Activated CD4-positive, alpha-beta T cell treated with anti-CD3 and anti-CD28 coated beads, Interleukin-2, amount 50 U/mL, for 24 hours (primary cell): ENCODE measurements at regions not wholly inside any gene's neighbourhood (a gene's known extent, or its start where the extent isn't known, plus 50 kb on each side); places are given as distances from the start of the nearest gene placed in this dataset.

Experiments used
- DNase-seq, 2 donors: peaks; one replicate each; pipeline ENCODE4 v3.0.0-alpha.2; 2020; ENCODE audit warnings: low read depth in 1 of 2, low spot score in 1 of 2

DNA sequence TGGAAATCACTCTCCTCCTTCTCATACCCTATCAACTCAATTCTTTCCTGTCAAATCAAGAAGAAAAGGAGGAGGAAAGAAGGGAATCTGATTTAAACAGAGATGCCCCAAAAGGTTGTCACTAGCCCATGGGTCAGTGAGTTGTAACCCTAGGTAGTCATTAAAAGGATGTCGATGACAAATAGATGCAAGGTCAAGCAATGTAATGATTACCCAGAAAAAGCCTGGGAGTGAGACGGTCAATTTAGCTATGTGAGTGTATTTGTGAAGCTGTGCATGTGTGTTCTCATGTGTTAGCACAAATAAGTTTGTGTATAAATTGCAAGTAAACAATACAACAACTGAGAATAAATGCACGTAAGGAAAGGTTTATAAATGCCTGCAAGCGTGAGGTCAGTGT is 190.5 kb upstream of the PMFBP1 start:
- DNase-seq, result no peak

DNA sequence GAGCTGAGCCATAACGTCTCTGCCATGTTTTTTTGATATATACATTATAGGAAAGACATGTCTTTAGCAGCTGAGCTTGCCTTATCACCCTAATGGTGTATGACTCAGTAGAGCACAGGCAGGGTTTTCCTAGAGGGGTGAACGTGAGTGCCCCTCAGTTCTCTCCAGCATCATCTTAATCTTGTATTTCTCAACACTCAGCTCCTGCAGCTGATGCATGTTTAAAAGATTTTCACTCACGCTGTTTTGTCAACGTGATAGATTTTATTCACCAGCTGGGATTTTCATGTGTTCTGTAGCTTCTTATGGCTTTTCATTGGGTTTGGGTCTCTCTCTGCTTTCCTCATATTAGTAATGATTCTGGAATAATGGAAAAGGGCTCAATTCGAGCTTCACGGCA is 186.0 kb upstream of the PMFBP1 start:
- no peak for DNase-seq

DNA sequence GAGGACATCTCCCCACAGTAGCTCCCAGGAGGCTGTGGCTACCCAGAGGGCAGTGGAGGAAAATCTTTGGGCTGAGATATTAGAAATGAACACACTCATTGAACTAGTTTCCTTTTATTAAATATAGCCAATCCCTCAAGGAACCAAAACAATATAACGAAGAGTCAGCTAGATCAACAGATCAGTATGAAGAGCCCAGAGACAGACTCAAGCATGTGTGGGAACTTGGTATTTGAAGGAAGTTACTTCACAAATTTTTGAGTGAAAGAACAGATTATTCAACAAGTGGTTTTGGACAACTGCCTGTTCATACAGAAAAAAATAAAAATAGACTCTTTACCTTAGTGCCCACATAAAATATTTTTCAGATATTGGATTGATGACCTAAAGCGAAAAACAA is 183.6 kb upstream of the PMFBP1 start:
- DNase-seq, result no peak

DNA sequence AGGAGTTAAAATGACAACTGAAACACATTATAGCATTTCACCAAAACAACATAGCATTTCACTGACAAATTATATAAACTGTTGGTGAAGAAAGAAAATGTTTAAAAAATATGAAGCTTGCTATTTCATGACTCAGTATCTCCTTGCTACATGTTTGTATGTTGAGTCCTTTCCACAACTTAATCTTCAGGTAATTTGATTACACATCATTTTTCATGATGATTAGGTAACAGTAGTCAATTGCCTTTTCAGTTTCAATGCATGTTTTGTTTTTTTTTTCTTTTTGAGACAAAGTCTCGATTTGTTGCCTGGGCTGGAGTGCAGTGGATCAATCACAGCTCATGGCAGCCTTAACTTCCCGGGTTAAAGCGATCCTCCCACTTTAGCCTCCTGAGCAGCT is 177.8 kb upstream of the PMFBP1 start:
- DNase-seq, result no peak

DNA sequence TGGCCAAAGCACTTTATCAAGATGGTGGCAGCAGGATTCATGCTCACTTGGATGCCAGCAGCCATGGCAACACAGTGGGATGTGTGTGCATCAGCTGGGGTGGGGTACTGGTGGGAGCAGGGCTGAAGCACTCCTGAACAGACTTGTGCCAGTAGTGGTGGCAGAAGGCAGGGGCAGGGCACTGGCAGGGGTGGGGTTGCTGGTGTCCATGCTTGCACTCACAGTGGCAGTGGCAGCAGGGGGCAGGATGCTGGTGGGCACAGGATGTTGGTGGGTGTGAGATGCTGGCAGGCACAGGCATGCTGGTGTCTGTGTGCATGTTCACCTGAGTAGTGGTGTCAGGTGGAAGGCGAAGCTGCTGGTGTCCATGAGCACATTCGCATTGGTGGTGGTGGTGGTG is 161.0 kb upstream of the PMFBP1 start:
- no peak for DNase-seq

DNA sequence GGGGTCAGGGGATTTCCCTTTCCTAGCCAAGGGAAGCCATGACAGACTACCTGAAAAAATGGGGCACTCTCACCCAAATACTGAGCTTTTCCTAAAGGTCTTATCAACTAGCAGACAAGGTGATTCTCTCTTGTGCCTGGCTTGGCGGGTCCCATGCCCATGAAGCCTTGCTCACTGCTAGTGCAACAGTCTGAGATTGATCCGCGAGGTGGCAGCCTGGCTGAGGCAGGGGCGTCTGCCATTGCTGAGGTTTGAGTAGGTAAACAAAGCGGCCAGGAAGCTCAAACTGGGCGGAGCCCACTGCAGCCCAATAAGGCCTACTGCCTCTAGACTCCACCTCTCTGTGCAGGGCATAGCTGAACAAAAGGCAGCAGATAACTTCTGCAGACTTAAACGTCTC is 152.6 kb upstream of the PMFBP1 start:
- no peak for DNase-seq

DNA sequence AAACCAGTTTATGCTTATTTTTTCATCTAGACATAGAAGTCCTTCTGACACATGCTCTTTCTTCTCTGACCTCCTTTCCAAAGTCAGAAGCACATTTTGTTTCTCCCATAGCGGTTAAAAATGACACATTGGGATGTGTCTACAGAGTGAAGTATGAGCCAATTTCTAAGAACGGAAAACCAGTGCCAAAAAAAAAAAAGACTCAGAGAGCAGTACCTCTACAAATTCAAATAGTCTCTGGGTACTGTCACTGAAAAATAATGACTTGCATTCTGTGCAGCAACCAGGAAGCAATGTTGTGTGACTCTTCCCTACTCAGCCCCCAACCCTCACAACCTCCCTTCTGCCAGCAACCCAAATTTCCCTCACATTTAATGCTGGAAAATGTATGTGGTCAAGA is 145.5 kb upstream of the PMFBP1 start:
- DNase-seq, result no peak

DNA sequence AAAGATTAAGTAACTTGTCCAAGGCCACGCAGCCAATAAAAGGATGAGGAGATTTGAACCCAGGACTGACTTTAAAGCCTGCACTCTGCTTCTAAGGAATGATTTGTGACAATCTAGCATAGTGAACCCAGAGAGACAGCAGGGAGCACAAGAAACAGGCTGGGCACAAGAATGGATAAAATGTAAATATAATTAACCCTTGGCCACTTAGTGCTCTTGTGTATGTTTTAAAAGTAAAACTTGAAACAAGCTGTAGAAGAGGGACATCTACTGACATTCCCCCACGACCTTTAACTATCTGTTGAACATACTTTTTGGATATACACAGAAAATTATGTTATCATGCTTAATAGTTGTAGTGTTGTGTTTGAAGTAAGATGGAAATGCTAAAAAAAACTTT is 141.9 kb upstream of the PMFBP1 start:
- DNase-seq, result no peak

DNA sequence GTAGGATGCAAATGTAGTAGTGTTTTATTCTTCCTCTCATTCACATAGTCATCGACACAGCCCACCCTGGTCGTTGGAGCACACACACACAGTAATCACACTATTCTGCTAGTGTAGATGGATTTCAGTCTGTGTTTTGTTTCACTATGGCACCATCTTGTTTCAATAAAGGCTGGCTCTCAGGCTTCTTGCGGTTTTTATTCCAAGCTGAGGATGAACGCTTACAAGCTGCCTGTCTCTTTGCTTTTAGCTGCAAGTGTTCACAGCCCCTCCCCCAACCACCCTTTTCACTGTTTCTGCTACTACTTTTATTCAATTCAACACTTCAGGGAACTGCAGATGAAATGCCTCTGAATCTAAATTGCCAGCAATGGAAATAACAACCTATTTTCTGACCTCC is 140.9 kb upstream of the PMFBP1 start:
- DNase-seq, result no peak

DNA sequence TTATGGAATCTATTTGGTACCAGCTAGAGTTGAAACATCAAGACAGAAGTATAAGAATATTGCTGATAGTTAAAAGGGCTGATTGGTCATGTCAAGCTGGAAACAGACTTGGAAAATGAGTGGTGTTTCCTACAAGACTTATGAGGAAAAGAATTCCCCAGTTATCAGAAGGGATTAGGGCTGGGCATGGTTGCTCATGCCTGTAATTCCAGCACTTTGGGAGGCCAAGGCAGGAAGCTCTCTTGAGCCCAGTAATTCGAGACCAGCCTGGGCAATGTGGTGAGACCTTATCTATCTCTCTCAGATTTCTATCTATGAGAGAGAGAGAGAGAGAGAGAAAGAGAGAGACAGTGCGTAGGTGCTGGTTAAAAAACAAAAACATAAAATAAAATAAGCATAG is 139.5 kb upstream of the PMFBP1 start:
- no peak for DNase-seq

DNA sequence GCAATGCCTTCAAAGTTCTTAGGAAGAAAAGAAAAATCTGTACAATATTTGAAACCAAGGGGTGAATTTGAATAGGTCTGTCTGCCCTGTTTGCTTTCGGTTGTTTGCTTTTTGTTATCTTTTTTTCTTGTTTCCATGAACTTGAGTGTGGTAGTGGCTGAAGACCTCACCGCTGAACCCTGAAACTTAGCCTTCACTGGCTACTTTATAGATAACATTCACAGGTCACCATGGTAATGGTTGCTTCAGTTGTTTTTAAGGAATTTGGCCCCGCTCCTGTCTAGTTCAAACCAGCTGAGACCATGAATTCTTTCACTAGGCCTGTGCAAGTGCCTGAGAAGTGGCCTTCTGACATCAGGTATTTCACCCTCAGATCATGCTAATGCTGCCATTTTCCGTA is 137.0 kb upstream of the PMFBP1 start:
- no peak for DNase-seq

DNA sequence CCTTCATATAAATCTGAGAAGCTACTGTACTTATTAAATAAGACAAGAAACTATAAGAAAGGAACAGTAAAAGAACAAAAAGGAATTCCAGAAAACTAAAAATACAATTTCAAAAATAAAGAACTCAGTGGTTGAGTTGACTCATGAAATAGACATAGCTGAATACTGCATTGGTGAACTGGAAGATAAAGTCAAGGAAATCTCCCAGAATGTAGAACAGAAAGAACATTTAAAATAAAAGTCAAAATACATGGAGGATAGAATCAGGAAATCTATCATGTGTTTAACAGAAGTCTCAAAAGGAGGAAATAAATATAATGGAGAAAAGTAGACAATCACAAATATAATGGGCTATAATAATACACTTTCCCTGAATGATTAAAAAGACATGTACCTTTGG is 136.4 kb upstream of the PMFBP1 start:
- DNase-seq, result no peak

DNA sequence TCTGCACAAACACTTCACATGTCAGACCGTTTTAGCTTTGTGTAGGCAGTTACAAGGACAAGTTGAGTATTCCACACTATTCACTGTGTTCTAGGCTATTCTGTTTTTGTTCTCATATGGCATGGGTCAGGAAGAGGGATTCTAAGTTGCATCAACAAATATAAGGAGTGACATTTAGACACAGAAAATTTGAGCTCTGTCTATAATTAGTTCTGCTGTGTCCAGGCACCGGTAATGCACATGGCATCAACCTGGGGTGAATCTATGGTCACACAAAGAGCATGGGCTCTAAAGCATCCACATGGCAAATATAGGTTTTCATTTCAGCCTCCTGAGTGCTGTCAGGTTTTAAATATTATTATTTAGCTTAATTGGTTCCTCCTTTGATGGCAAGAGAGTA is 130.4 kb upstream of the PMFBP1 start:
- DNase-seq, result no peak

DNA sequence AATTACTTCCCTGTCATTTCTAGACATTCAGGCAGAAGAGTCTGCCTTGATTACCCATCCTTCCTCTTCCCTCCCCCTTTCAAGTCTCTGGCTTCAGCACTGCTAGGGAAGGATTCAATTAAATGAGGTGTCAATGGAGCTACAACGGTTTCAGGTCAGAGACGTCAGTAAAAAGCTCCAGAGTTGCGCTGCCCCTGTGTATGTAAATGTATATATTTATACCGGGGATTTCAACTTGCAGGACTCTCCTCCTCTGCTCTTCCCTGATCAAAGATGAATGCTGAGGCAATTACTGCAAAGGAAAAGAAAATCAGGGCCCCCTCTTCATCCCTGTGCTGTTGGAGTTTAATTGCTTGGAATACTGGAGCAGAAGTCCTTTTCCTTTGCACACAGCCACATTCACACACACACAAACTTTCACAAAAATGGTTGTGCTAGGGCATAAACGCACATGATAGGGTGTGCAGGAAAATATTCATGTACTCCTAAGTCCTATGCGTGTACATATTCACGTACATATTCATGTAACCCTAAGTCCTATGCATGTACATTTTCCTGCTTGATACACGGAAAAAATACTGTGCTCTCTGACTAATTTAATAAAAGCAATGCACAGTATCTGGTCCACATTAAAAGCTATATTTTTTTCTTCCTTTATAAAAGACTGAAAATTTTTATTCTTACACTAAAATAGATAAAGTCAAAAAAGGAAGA is 129.7 kb upstream of the PMFBP1 start:
- no peak for DNase-seq

DNA sequence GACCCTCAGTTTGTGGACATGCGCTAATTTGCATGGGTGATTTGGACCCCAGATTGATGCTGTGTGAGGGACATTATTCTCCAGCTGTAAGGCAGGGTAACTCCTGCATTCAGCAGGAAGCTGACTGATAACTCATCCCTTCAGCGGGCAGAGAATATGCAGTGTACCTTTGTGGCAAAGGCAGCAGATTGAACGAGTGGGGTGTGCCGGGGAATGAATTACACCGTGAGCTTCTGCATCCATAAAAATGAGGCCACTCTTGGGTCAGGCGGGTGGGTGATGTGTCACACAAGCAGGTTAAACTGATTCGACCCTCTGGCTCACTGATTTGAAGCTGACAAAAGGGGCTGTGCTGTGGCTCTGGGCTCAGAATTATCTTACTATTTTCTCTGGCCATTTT is 128.9 kb upstream of the PMFBP1 start:
- no peak for DNase-seq

DNA sequence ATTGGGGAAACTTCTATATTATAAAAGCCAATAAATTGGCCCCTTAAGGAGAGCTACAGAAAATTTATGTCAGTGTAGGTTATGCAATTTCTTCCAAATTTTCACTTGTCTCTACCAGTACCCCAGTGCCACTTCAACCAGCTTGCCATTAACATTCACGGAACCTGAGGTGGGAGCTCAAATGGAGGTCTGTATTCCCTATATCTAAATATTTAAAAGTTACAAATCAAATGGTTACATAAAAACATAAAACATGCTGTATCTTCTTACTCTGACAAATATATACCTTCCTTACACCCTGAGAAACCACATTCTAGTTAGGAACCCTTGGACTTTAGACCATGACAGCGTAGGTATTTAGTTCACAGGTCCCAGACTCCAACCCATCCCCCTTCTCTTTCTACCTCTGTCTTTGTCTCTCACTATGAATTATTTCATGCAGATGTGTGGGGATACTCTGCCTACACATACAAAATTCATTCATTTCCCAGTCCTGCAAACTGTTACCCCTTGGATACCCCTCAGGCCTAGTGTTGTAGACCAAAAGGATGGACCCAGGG is 127.8 kb upstream of the PMFBP1 start:
- DNase-seq, result no peak

DNA sequence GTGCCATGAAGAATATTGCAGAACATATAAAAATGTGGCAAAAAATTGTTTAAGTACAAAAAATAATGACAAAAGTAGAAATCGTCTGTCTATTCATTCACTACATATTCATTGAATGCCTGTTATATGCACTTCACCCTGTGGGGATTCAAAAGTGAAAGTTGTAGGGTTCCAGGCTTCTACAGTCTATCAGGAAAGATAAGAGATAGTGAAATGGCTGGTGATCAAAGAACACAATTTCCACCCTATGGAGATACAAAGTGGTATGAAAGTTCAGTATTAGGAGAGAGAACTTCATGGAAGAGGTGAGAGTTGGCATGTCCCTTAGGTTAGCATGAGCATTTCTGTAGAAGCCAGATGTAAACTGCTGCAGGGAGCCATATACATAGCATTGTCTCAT is 127.0 kb upstream of the PMFBP1 start:
- DNase-seq, result no peak

DNA sequence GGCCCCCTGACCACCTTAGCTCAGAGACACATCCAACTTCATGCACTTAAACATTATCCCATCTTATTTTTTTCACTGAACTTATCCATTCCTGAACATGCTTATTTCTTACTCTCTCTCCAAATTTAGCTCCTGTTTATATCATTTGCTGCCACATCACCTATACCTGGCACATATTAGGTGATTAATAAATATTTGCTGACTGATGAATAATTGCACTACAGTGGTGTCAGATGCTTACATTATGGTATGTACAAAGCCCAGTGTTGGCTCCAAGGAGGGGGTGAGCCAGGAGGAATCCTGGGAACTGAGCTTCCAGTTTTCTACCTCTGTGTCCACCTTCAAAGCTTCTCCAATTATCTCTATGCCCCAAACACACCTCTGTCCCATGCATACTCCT is 124.0 kb upstream of the PMFBP1 start:
- no peak for DNase-seq

DNA sequence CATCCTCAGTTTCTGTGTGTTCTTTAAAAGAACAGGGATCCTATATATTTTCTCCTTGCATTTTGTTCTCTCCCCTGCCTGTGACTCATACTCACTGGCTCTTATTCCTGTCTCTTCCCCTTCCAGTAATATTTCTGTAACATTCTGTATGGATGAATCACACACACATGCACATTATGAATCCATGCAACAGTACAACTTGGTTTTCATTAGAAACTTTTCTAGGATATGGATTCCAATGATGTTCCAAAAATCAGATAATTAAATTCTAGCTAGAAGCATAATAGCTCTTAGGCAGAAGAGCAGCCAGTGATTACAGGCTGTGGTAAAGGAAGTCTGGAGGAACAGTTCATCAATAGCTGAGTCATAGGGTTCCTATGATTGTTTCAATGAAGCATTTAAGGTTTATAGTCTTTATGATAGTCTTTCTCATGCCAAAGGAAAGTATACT is 119.6 kb upstream of the PMFBP1 start:
- DNase-seq, result no peak

DNA sequence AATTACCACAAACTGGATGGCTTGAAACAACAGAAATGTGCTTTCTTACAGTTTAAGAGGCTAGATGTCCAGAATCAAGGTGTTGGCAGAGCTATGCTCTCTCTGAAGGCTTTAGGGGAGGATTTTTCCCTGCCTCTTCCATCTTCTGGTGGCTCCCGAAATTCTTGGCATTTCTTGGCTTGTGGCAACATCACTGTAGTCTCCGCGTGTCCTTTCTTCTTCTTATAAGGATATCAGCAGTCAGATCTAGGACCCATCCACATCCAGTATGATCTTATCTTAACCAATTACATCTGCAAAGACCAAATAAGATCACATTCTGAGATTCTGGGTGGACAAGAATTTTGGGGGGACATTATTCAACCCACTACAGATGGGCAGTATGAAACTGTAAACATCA is 119.2 kb upstream of the PMFBP1 start:
- DNase-seq, result no peak

DNA sequence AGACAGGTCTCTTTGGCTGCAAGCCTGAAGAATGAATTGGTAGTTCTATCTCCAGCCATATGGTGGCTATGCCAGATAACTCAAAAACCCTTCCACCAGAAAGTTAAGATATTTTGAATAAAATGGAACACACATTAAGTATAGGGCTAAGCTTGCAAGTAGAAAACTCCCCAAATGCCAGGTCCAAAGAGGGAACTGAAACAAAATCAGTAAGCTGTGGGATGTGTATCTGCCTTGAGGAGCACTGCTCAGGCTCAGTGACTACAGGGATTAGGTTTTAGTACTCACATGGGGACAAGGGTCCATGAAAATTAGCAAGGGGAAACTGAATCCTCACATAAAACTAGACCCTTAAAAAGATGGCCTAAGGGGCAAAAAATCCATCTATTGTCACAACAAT is 115.7 kb upstream of the PMFBP1 start:
- no peak for DNase-seq

DNA sequence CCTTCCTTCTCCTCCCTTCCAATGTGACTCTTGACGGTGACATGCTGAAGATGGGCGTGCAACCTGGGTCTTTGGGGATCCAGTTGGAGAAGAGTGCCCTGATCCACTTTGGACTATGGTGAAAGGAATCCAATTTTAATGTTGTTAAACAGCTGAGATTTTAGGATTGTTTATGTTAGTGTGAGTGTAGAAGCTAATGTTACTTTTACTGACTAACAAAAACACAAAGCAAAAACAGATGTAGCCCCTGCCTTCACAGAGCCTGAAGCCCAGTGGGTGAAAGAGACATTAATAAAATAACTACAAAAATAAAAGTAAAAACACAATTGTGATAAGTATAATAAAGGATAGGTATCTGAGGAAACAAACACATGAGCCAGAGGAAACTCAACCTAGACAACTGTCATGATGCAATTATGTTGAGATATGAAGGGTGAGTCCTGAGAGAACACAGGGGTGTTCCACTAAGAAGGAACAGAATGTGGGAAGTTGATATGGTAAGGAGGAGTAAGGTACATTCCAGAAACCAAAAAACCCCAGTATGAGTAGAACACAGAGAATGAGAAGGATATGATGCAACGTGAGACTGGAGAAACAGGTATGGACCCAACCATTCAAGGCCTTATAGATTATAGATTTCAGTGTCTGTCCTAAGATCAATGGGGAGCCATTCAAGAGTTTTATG is 115.1 kb upstream of the PMFBP1 start:
- DNase-seq, result no peak

DNA sequence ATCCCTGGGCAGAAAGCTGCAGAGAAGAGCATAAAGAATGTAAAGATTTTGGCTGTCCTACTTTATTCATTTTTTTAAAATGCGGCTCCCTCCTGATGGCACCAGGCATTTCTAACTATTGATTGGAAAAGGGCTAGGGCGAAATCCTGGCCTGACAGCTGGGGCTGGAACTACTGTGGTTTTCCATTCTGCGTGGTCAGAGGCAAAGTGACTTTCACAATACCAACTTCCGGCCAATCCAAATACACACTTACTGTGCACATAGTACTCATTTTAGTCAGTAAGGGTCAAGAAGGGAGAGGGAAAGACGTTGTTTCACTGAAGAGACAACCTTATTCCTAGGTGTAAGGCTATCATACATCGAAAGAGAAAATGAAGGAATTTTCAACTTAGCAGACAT is 113.8 kb upstream of the PMFBP1 start:
- DNase-seq, result no peak
